Stomach (tissue), 8 donors: ENCODE measurements at regions not wholly inside any gene's neighbourhood (a gene's known extent, or its start where the extent isn't known, plus 50 kb on each side); places are given as distances from the start of the nearest gene placed in this dataset.
"Not testable (repeated sequence)": the region's sequence is repeated elsewhere in the genome, so short reads cannot be mapped to it uniquely, and the experiment has no call there.

Source experiments
- DNase-seq, 2 donors: peaks; one replicate each; pipeline versions ENCODE4 v3.0.0 to v3.0.0-alpha.2; 2013 to 2019
- H3K27ac ChIP-seq, 5 donors: fragments of 200-600 bp in 4 of 5; sonication (generic) in 4 of 5; one replicate each; pipeline ENCODE4 v1.5.1; 2013 to 2019; ENCODE audit warnings: mild to moderate bottlenecking in 1 of 5, moderate library complexity in 1 of 5
- H3K27me3 ChIP-seq, 3 donors: fragments of 200-600 bp; sonication (generic); one replicate each; pipeline ENCODE4 v1.5.1; 2017 to 2019; ENCODE audit warnings: mixed run types in 1 of 3
- H3K36me3 ChIP-seq, 4 donors: fragments of 200-600 bp; sonication (generic); 1 replicate in 3 of 4; 2 replicates in 1 of 4; pipeline ENCODE4 v1.5.1; 2016 to 2019
- H3K4me1 ChIP-seq, 4 donors: fragments of 200-600 bp; sonication (generic); one replicate each; pipeline ENCODE4 v1.5.1; 2016 to 2019
- H3K4me3 ChIP-seq, 4 donors: fragments of 200-600 bp; sonication (generic) in 3 of 4; one replicate each; pipeline ENCODE4 v1.5.1; 2016 to 2019; ENCODE audit warnings: mild to moderate bottlenecking in 1 of 4
- H3K9me3 ChIP-seq, 4 donors: fragments of 200-600 bp; sonication (generic); one replicate each; pipeline ENCODE4 v1.5.1; 2016 to 2019
- CTCF ChIP-seq, 7 experiments: fragments of 450-650 bp in 4 of 7; fragments of 200-600 bp in 3 of 7; sonication (generic) in 3 of 7; IDR thresholded peaks; one replicate each; pipeline ENCODE4 v1.5.1; 2016 to 2019; ENCODE audit warnings: antibody characterized with exemption in 7 of 7, control low read depth in 2 of 7, mild to moderate bottlenecking in 1 of 7
- EP300 ChIP-seq: sonication (generic); formaldehyde crosslinking; IDR thresholded peaks from one replicate; pipeline ENCODE4 v1.6.1; 2017; ENCODE audit warnings: antibody characterized with exemption
- POLR2A ChIP-seq, 4 donors: fragments of 450-650 bp; IDR thresholded peaks; one replicate each; pipeline ENCODE4 v1.6.1; 2016; ENCODE audit warnings: antibody characterized with exemption in 4 of 4, control low read depth in 2 of 4, mild to moderate bottlenecking in 1 of 4, moderate library complexity in 1 of 4
- POLR2AphosphoS5 ChIP-seq, 3 donors: sonication (generic); formaldehyde crosslinking; IDR thresholded peaks; one replicate each; pipeline ENCODE4 v1.6.1; 2016; ENCODE audit warnings: antibody characterized with exemption in 3 of 3
- WGBS, 5 donors: extraction: QIAGEN DNeasy Blood & Tissue Kit in 3 of 5; methylation state at CpG; one replicate each; pipeline versions ENCODE4 v1.1.5 to v1.1.7; 2013 to 2018; 5-methylcytosine and 5-hydroxymethylcytosine counted together
- intact Hi-C: fragments of 100-400 bp; cut with DNase I; formaldehyde crosslinking; loops from one replicate; pipeline ENCODE4 v1.15.1; 2023; ENCODE audit warnings: low total_unique reads
- donor health status: healthy with polysubstance abuse.
- donor health status: Bipolar disorder and iron deficiency.
- donor health status: healthy.

DNA sequence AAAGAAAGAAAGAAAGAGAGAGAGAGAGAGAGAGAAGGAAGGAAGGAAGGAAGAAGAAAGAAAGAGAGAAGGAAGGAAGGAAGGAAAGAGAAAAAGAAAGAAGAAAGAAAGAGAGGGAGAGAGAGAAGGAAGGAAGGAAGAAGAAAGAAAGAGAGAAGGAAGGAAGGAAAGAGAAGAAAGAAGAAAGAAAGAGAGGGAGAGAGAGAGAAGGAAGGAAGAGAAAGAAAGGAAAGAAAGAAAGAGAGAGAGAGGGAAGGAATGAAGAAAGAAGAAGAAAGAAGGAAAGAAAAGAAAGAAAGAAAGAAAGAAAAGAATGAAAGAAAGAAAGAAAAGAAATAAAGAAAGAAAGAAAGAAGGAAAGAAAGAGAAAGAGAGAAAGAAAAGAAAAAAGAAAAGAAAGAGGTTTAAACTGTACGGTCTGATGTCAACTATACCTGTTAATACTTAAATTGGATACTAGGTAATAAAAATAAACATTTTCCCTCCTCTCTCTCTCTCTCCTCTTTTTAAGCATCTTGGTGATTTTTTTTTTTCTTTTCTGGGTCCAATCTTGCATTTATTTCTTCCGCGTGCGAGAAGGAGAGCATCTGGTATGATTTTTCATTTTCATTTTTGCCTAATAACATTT lies 93.8 kb downstream of the CRLF2 start:
- TF ChIP-seq POLR2A (IDR thresholded peaks at IDR 0.05) (no peak), POLR2AphosphoS5 (IDR thresholded peaks at IDR 0.05) (no peak), EP300 (no peak), CTCF (IDR thresholded peaks at IDR 0.05) (no peak)
- H3K4me1 ChIP-seq: no peaks in the 10 kb centered on the region
- peaks cover 0 to 24% (median under 1%) of the 10 kb centered on the region in 4 donors for H3K9me3 ChIP-seq
- H3K4me3 ChIP-seq: no peak overlapping the region
- 83 to 93% (median 89%) methylated on average over 4 of the region's 4 CpGs for WGBS, 5 donors
- intact Hi-C loops: no loop called here
- H3K27me3 ChIP-seq: peaks cover 0 to 16% (median 0%) of the 10 kb centered on the region in 3 donors
- no peak for DNase-seq
- H3K36me3 ChIP-seq: no peaks in the 10 kb centered on the region
- H3K27ac ChIP-seq: no peak overlapping the region

DNA sequence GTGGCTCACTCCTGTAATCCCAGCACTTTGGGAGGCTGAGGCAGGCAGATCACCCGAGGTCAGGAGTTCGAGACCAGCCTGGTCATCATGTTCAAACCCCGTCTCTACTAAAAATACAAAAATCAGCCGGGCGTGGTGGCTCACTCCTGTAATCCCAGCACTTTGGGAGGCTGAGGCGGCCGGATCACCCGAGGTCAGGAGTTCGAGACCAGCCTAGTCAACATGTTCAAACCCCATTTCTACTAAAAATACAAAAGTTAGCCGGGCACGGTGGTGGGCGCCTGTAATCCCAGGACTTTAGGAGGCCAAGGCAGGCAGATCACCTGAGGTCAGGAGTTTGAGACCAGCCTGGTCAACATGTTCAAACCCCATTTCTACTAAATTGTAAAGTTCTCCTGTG lies 97.0 kb downstream of the CRLF2 start:
- H3K27ac ChIP-seq, intact Hi-C loops, DNase-seq, H3K36me3 ChIP-seq, H3K4me3 ChIP-seq, H3K4me1 ChIP-seq: not testable (repeated sequence)
- peaks cover 0 to 24% (median 7%) of the 10 kb centered on the region in 4 donors for H3K9me3 ChIP-seq
- WGBS, 5 donors: 85 to 97% (median 93%) methylated on average over 4 to 12 of the region's 12 CpGs
- H3K27me3 ChIP-seq: peaks cover 0 to 30% (median 7%) of the 10 kb centered on the region in 3 donors

GRCh38 chrX:1112321-1112720 lies 100.1 kb downstream of the CRLF2 start:
- WGBS, 5 donors: 33 to 43% (median 40%) methylated on average over 9 of the region's 9 CpGs
- no peaks in the 10 kb centered on the region for H3K36me3 ChIP-seq
- H3K27ac ChIP-seq: no peak overlapping the region
- TF ChIP-seq POLR2A (IDR thresholded peaks at IDR 0.05): no peak
- TF ChIP-seq CTCF (IDR thresholded peaks at IDR 0.05): no peak
- no peak for TF ChIP-seq POLR2AphosphoS5 (IDR thresholded peaks at IDR 0.05)
- no peak for TF ChIP-seq EP300
- DNase-seq: no peak
- H3K27me3 ChIP-seq: peaks cover 0 to 50% (median 14%) of the 10 kb centered on the region in 3 donors
- intact Hi-C loops: no loop called here
- peaks cover 0 to 25% (median 7%) of the 10 kb centered on the region in 4 donors for H3K9me3 ChIP-seq
- H3K4me1 ChIP-seq: no peaks in the 10 kb centered on the region
- H3K4me3 ChIP-seq: no peak overlapping the region

DNA sequence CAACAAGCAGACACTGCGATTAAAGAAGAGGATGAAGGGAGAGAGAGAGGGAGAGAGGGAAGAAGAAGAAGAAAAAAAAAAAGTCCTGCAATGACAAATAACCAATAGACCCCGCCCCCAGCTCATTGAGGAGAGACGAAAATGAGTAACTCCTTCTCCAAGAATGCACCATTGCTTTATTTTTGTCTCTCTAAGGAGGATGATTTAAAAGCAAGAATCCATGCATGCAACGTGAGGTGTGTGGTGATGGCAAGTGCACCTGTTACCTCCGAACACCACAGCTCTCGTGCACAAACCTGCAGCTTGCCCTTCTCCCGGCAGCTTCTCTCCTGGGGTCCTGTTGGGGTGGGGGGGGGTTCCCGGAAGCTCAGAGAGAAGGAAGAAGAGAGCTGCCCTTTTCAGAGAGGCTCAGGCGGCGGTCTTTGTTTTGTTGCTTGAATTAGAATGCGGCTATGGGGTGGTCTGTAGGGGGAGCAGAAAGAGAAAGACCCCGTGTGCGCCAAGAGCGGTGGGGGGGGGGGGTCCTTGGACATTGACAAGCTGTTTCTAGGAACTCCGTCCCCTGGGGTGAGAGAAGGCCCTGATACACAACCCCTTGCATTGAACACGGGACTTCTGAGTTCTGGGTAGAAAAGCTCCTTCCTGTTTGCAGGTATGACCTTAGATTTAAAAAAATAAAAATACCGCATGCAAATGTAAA lies 100.7 kb downstream of the CRLF2 start:
- Histone ChIP-seq H3K27me3 (peaks cover 0 to 51% (median 15%) of the 10 kb centered on the region in 3 donors), H3K27ac (no peak overlapping the region), H3K4me3 (no peak overlapping the region), H3K36me3 (no peaks in the 10 kb centered on the region), H3K9me3 (peaks cover 0 to 20% (median 7%) of the 10 kb centered on the region in 4 donors), H3K4me1 (no peaks in the 10 kb centered on the region)
- no peak for DNase-seq
- intact Hi-C loops: no loop called here
- TF ChIP-seq POLR2AphosphoS5 (IDR thresholded peaks at IDR 0.05) (no peak), EP300 (no peak), POLR2A (IDR thresholded peaks at IDR 0.05) (no peak), CTCF (IDR thresholded peaks at IDR 0.05) (no peak)
- WGBS, 5 donors: 4 to 12% (median 7%) methylated on average over 17 of the region's 17 CpGs
